GM21360 (cell line): ENCODE measurements at regions not wholly inside any gene's neighbourhood (a gene's known extent, or its start where the extent isn't known, plus 50 kb on each side); places are given as distances from the start of the nearest gene placed in this dataset.

ENCODE experiments used
- ATAC-seq: cut with Tn5 transposase; IDR thresholded peaks from one replicate; pipeline ENCODE4 v1.9.1; 2021; ENCODE audit warnings: mild to moderate bottlenecking, moderate library complexity; ENCODE audit not compliant: unreplicated experiment

DNA sequence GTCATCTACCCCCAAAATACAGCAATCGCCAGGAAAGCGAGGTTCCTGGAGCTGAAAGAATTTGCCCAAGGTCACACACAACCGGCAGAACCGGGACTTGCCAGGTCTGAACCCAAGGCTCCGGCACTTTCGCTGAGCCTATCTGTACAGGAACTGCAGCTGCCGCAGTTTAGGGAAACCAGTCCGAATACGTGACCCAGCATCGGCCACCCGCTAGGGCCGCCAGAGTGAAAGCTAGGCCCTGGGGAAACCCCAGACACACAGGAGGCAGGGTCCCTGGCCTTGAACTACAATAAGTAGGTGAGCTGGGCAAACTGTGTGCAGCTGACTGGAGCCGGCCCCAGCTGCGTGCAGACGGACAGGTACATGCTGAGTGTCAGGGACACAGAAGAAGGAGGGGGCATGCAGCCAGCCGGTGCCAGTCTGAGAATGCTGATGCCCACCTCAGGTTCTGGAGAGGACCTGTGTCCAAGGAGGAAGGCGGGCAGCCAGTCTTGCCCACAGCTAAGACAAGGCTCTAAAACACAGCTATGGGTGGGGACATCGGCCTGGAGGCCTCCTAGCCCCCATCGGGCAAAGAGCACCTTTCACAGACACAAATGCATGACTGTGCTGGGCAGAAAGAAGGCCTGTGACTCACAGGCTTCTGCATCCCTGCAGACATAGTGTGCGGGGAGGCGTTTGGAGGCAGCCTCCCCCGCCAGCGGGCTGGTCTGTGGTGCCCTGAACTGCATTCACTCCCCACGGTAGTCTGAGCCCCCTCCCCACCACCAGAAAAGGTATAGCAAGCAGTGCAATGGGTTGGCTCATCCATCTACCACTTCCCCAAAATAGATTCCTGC is 107.4 kb upstream of the ID2 start:
- no peak for ATAC-seq

DNA sequence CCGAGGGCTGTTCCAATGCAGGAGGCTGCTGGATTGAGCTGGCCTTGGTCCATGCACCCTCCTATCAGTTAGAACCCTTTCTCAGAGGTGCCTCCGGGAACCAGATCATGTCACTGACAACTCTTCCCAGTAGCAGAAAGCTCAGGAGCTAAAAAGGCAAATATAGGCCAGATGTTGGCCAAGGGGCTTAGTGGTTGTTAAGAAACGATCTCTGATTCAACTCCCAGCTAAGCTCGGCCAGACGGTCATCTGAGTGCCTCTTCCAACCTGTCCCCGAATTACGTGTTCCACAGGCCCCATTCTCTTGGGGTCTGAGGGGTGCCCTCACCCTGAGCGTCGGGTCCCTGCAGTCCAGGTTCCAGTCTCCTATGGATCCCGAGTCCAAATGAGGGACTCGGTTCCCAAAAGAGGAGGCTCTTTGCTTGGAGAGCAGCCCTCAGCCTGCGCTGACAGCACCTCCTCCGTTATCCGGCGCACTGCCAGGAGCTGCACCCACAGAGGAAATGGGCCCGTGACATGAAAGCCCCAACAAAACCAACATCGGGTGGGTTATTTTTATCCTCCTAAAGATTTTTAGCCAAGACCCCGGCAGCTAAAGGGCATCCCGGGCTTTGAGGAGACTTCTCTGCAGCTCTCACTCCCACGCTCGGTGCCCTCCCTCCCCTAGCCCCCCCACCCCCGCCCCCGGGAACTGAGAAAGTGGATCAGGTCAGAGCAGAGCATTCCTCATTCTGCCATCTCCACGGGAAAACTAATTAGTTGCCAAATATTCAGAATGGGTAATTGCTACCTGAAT is 106.6 kb upstream of the ID2 start:
- ATAC-seq, result no peak

DNA sequence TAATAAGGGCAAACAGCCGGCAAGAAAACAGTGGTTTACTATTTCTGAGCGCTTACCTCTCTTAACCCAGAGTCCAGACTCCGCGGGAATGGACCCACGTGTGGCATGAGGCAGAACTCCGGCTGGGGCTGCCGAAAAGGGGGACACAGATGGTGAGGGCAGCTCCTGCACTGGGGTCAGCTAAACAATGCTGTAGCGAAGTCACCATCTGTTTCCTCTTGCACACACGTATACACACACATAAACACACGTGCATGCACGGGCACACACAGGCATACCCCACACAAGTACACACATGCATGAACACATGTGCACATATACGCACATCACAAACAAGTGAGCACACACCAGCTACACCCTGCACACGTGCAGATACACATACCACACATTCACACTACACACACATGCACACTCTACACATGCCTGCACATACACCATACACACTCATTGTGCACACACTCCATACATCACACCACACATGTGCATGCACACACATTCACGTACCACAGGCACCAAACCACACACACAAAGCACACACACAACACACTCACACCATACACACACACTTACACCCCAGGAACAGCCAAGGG is 105.9 kb upstream of the ID2 start:
- ATAC-seq, result no peak

DNA sequence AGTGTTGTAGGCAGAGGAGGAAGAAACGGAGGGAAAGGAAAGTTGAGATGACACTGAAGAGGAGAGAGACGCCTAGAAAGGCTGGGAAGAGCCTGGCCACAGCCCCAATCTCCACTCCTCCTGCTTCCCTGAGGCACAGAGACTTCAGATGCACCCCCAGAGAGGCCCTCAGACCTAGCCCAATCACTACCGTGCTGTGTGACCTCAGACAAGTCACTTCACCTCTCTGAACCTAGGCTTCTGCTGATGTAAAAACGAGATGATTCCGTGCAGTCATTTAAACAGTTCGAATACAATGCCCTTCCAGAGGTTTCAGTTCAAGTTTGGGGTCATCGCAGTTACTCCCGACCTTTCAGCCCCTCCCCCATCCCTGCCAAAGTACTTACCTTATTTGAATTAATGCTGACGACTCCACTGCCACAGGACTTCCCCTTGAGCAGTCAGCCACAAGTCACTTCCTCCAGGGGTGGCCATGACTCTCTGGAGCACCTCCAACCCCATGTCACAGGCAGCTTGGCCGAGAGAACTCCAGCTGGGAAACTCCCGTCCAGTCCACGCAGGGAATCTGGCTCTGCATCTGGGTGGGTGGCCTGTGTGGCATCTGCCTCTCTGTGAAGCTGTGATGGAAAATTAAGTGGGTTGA is 105.2 kb upstream of the ID2 start:
- ATAC-seq, result no peak

DNA sequence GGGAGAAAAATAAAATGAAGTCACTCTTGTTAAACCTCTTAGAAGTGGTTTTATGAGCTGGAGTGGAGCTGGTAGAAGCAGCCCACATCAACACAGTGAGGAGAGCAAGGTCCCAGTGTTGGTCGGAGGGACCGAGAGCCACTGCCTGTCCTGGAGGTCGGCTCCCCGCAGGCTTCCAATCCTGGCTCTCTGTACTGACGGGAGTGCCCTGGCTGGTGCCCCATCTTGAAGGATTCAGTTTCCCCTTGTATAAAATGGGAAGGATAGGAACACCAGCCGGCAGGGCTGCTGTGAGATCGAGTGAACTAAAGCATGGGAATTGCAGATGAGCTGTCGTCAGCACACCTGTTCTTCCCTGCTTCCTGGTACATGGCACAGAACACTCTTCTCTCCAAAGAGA is 104.3 kb upstream of the ID2 start:
- ATAC-seq, result no peak

DNA sequence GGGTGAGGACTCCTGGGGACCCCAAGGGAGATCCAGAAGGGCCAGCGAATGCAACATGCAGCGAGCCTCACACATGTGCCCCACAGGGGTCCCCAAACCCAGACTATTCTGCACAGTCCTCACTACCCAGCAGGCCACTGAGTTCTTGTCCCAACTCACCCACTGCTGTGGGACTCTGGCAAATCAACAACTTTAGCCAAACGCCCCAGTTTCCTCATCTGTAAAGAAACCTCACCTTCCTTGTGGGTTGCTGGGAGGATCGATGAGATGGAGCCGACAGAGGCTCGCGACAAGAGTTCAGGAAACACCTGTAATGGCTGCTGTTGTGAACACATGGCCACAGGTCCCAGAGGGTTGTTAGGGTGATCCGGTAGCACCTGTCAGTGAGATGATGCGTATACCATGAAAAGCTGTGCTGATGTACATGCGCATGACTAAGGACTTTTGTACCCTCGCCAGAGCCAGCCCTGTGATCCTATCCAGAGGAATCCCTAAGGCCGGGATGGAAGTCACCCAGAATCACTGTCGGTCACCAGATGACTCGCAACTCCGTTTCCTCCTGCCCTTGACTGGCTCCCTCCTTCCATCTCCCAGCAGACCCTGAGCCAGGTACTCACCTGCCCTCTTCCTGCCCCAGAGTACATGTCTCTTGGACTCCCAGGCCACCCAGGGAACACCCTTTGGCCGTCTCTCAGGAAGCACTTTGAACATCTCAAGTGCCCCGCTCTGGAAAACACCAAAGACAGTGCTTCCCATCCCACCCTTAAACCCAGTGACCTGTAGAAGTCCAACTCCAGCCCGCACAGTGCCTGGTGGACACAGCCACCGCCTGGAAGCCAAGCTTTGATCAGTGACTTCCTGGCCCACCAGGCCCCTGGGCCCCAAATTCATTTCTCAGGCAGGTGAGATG is 103.3 kb upstream of the ID2 start:
- ATAC-seq, result no peak

DNA sequence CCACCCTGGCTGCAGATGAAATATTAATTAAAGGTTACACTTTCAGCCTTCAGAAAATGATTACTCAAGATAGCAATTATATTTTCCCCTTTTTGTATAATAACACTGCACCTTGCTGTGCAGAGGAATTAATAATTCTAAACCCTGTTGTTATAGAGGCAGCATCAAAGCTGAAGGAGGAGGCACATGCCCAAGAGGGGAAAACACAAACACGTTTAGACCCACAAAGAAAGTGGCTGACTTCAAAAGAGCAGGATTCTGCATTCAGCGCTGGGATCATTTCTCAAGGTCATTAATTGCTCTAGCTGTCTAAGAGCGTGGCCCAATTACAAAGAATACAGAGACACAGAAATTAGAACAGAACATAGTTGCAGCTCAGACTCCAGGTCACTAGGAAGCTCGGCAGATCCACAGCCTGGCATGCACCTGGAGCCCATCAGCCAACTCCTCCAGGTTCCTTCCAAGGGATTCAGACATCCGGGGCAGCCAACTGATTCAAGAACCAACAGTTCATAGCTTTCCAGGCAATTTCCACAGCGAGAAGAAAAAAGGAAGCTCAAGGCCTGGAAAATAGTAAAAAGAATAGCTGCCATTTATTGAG is 102.3 kb upstream of the ID2 start:
- no peak for ATAC-seq

DNA sequence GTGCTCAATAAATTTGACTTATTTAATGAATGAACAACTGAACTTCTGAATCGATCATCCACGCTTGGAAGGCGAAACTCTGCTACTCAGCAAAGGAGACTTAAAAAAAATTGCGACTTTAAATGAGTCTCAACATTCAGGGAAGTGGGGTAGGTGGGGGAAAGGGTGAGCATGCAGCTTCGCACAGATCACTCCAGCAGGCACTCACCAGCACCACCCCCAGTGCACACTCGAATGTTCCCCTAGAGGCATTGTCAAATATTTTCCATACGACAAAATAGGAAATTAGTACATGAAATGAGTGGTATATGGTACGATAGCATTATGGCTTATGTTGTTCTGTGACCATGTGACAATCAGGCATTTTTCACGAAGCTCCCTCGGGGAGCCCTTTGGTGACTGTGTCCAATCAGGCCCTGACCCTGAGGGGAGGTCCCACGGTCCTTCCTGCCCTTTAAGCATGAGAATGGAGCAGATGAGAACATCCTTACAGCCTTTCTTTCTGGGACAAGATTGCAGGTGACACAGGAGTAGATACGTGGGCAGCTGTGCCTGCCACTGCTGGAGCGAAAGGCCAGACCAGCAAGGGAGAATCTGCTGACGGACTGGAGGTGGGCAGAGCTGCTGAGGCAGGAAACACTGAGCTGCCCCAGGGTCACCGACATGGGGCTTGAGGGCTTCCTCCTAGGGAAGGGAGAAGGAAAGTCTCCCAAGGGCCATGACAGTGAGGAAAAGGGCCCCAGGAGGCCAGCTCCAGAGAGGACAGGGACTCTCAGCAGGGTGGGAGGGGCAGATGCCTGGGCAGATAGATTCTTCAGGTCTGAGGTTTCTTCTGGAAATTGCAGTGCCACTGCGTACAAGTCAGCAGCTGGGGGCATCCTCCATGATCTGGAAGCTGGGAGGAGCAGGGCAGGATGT is 101.3 kb upstream of the ID2 start:
- ATAC-seq, result no peak

DNA sequence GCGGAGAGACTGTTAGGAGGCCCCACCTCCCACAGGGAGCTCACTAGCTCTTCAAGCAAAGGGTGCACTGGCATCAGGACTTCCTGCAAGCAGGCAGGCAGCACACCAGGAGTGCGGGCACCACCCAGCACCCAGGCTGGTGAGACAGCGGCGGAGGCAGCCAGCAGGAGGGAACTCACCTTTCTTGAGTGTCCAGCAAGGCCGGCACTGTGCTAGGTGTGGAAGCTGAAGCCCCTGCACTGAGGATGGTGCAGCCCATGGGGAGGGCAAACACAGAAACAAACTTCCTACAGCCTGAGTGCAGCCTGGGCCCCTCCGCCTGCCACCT is 100.7 kb upstream of the ID2 start:
- ATAC-seq, result no peak

DNA sequence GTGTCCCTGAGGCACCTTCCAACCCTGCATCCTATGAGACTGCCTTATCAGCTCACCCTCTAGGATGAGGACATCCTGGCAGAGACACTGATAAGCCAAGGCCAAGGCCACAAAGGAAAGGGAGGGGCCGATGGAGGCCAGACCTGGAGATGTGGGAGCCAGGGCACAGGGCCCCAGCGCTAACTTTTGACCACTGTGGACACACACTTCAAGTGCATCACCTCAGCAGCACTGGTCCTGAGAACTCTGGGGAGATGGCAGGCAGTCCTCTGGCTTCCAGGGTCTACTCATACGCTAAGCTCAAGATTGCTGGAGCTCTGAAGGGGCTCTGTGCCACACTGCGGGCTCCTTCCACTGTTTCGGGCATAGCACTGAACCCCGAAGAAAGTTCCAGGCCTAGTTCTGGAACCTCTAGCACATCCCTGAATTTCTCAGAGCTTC is 100.2 kb upstream of the ID2 start:
- no peak for ATAC-seq

DNA sequence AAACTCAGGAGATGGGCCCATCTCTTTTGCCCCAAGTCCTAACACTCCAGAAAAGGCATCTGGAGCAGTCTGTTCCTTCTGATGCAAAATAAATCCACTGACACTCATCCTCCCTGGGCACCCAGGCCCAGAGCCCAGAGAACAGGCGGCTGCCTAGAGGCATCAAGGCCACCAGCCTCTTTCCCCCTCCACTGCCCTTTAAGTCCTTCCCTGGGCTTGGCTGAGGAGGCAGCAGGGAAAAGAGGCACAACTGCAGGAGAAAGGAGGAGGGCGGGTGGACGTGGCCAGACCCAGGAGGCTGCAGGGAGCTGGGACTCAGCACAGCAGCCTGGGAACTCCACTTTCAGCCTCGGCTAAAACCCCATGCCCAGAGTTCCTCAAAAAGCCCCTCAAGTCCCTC is 99.7 kb upstream of the ID2 start:
- ATAC-seq, result no peak

DNA sequence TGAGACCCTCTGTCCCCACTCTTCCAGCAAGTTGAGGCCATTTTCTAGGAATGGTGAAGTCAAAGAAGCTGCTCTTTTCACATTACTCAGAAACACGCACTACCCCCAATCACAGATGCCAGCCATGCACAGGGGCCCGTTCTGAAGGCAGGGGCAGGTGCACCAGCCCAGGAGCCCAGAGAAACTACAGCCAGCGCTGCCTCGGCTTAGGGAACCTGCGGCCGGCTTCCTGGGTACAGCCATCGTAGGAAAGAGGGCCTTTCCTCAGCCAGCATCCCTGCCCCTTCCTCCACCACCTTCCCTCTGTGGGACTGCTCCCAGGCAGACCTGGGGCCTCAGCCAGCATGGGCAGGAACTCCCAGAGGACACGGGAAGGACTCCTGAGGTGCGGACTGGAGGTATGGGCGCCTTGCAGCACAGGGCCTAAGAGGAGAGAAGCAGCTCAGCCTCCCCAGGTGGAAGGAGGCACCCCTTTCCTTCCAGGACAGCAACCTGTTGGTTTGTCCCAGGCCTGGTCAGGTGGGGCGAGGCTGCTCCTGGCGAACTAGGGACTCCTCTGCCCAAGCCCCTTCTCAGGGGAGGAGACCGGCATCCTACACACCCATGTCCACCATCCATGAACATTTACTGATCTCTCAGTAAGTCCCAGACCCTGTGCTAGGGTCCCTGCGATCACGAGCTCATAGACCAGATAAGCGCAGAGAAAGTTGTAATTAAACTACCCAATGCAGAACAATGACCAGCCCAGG is 99.0 kb upstream of the ID2 start:
- ATAC-seq, result no peak

DNA sequence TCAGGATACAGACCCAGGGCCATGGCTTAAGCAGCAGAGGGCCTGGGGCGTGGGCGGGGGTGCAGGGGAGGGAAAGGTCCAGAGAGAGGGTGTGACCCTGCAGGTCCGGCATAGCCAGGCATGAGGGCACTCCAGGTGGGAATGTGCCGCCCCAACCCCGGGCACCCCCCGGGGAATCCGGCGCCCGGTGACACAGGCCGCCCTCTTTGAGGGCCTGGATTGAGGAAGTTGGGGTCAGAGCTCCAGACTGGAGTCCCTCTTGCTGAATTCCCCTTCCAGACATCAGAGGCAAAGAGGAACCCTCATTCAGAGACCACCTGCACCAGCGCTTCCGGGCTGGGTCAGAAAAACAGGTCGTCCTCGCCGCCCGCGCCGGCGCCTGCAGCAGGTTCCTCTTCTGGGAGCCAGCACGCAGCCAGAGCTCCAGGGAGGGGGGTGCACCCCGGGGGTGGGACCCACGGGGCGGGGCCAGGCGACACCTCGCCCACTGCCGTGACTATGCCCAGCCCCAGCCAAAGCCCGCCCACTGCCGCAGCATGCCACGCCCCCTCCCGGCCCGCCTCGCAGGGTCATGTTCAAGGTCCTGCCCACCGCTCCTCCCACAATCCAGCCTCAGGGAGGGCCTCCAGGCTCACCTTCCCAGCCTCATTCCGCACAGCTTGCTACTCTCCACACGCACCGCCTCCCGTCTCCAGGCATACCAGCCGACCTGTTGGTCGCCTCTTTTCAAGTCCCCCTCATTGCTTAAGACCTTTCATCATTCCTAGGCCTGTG is 98.3 kb upstream of the ID2 start:
- peak; percentile 68 for ATAC-seq

DNA sequence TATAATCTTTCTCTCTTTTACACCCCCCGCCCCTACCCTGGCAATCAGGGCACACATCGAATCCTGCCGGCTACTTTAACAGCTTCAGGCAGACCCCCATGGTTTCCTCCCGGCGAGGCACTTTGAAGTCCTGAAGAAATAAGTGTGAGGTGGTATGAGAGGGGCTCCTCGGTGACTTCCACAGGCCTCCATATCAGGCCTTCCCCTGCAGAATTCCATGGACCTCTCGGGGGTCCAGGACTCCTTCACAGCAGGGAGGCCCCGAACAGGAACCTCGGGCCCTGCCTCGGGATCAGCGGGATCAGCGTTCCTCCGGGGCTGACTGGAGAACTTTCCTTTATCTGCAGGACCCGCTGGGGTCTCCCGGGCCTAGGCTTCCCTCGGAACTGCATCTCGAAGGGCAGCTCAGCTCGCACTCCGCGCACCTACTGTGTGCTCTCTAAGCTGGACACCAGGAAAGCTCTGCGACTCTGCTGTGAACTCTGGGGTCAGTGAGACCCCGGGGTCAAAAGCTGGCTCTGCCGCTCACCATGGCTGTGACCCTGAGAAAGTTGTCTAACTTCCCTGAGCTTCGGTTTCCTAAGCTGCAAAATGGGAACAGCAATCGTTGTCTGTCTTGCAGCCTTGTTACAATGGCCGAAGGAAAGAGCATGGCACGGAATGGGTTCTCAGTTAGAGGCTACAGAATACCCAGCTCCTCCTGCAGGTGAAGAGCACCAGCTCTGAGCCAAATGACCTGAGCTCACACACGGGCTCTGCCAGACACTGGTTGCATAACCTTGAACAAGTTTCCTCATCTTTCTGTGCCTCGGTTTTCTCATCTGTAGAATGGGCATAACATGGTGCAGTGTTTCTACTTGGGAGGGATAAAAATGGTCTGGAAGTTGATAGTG is 97.4 kb upstream of the ID2 start:
- ATAC-seq, result no peak

DNA sequence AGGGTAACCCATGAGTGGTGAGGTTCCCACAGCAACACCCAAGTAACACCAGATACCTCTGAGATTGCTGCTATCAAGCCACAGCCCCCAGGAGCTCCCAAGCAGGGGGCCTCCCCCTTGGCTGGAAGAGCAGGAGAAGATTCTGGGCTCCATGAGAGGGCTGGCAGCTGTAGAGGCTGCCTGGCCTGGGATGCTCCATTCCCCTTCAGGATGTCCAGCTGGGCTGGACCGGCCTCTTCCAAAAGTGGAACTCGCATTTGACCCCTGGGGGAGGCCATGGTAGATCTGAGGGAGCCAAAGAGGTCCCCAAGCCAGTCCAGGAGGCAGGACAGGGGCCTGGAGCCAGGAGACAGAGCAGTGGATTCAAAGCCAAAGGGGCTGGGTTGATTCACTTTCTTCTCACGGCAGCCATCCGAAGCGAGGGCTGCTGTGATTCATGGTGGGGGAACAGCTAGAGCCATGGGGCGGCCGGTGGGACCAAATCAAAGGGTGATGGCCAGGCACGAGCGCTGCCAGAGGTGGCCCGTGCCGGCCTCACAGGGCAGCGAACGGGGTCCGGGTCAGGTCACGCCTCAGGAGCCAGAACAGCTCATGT is 95.3 kb upstream of the ID2 start:
- ATAC-seq, result no peak

DNA sequence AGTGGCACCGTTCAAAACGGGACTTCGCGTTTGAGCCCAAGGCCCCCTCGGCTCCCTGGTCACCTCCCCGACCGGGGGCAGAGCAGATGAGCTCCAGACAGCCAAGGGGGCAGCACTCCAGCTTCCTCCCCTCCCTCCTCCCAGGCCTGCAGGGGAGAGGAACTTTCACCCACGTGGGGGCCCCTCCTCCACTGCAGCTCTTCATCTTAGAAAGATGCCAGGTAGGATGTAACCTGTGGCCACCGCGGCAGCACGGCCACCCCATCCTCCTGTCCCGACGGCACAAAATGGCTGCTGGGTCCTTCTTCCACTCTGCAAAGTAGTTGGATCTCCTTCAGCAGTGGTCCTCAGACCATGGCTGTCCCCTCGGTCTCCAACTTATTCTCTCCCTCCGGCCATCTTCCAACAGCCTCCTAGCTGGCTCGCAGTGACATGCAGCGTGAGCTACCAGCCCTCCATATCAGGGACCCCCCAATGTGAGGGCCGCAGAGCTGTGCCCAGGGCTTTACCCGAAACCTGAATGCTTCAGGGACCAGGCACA is 94.5 kb upstream of the ID2 start:
- ATAC-seq, result no peak
